ENCODE measurements at regions not wholly inside any gene's neighbourhood (a gene's known extent, or its start where the extent isn't known, plus 50 kb on each side); places are given as distances from the start of the nearest gene placed in this dataset.

DNA sequence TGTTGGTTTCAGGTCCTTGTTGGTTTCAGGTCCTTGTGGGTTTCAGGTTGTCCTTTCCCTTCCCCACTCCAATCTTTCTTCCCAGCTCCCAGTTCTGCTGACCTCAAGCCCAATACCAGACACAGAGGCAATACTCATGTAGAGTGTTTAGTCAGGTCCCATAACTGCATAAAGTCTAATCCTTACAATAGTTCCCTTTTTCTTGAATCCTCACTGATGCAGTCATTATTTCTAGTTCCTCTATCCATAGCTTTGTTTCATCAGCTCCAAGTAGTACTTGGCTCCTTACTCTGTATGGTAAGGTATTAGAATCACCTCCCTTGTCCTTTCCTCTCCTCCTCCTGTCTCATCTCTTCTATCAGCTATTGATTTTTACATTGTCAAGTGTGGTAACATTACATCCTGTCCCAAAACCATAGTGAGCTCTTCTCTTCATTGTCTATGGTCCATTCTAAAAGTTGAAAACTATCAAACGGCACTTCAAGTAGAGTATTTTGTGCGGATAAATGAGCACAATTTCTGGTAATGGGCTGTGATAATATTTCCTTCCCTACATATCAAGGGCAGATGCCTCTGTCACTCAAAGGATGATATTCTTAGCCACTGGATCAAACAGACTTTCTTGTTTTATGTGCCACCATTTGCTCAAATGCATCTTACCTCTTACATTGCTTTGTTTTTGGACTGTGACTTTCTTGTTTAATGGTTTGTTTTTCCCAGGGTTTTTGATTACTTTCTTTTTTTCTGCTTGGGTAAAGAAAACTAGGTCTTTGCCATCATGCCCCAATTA is 57.2 kb upstream of the JDP2 start:
- Histone ChIP-seq H3K36me3 (no peaks in the 10 kb centered on the region), H3K4me3 (no peak overlapping the region), H3K27ac (no peak overlapping the region), H3K9me3 (no peaks in the 10 kb centered on the region), H3K4me1 (peaks cover 0 to 8% (median 0%) of the 10 kb centered on the region in 4 donors), H3K27me3 (no peaks in the 10 kb centered on the region)
- in situ Hi-C loops (cut with MboI; ENCODE audit: low pct_ligation_motif_present in 1 of 4, low pct_unique_long_range_greater_than_20kb in 1 of 4, low sequenced_read_pairs in 3 of 4), result no loop called here
- DNase-seq, result no peak
- 93 to 95% methylated on average over 2 of the region's 2 CpGs for WGBS, 2 donors (ENCODE audit: low coverage in 1 of 2)
- TF ChIP-seq POLR2AphosphoS5 (IDR thresholded peaks at IDR 0.05) (no peak), EP300 (IDR thresholded peaks at IDR 0.05; ENCODE audit: low read depth) (no peak), POLR2A (IDR thresholded peaks at IDR 0.05) (no peak)
- TF ChIP-seq, protein P1, sequence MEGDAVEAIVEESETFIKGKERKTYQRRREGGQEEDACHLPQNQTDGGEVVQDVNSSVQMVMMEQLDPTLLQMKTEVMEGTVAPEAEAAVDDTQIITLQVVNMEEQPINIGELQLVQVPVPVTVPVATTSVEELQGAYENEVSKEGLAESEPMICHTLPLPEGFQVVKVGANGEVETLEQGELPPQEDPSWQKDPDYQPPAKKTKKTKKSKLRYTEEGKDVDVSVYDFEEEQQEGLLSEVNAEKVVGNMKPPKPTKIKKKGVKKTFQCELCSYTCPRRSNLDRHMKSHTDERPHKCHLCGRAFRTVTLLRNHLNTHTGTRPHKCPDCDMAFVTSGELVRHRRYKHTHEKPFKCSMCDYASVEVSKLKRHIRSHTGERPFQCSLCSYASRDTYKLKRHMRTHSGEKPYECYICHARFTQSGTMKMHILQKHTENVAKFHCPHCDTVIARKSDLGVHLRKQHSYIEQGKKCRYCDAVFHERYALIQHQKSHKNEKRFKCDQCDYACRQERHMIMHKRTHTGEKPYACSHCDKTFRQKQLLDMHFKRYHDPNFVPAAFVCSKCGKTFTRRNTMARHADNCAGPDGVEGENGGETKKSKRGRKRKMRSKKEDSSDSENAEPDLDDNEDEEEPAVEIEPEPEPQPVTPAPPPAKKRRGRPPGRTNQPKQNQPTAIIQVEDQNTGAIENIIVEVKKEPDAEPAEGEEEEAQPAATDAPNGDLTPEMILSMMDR (IDR thresholded peaks at IDR 0.05), result no peak
- intact Hi-C loops (cut with DNase I; ENCODE audit: low total_unique reads), result no loop called here

DNA sequence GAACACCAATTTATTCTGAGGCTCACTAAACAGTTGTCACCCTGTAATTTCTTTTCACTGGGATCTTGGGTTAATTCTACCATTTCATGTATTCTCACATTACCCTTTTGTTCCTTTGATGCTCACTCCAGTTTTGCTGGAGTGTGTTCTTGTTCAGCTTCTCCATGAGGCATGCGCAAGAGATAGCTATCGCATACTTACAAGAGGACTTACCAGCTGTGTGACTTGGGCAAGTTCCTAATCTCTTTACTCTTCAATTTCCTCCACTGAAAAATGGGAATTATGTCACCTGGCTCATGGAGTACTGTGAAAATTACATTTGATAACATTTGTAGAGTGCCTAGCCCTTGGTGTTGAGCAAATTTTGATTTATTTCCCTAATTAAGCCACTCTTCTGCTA is 56.5 kb upstream of the JDP2 start:
- no peaks in the 10 kb centered on the region for H3K36me3 ChIP-seq
- in situ Hi-C loops (cut with MboI; ENCODE audit: low pct_ligation_motif_present in 1 of 4, low pct_unique_long_range_greater_than_20kb in 1 of 4, low sequenced_read_pairs in 3 of 4), result no loop called here
- no peak for DNase-seq
- no peak overlapping the region for H3K27ac ChIP-seq
- no peaks in the 10 kb centered on the region for H3K27me3 ChIP-seq
- no peak overlapping the region for H3K4me3 ChIP-seq
- WGBS, 2 donors (ENCODE audit: low coverage in 1 of 2), result 92 to 100% methylated on average over 1 to 2 of the region's 2 CpGs
- H3K4me1 ChIP-seq, result peaks cover 0 to 8% (median 0%) of the 10 kb centered on the region in 4 donors
- no peaks in the 10 kb centered on the region for H3K9me3 ChIP-seq
- TF ChIP-seq, protein P1 (IDR thresholded peaks at IDR 0.05), result no peak
- TF ChIP-seq POLR2A (IDR thresholded peaks at IDR 0.05) (no peak), POLR2AphosphoS5 (IDR thresholded peaks at IDR 0.05) (no peak), EP300 (IDR thresholded peaks at IDR 0.05; ENCODE audit: low read depth) (no peak)
- intact Hi-C loops (cut with DNase I; ENCODE audit: low total_unique reads), result no loop called here

DNA sequence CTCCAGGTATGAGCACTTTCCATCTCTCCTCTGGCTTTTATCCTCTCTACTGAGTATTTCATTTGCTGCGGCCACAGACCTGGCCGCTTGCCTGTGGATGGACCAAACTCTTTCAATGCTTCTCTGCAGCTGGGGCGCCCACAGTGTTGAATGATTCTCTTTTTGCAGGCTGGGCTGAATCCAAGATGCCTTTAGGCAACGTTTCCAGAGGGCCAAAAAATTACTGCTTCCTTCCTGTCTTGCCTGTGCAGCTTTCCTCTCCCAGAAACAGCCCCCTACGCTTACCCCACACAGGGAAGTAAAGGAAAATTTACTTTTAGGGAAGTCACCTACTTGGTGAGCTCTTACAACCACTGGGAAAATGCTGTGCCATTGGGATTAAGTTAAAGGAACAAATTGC is 55.6 kb upstream of the JDP2 start:
- Histone ChIP-seq H3K9me3 (no peaks in the 10 kb centered on the region), H3K27me3 (no peaks in the 10 kb centered on the region), H3K4me3 (no peak overlapping the region), H3K4me1 (peaks cover 0 to 8% (median 0%) of the 10 kb centered on the region in 4 donors), H3K27ac (no peak overlapping the region), H3K36me3 (no peaks in the 10 kb centered on the region)
- WGBS, 2 donors (ENCODE audit: low coverage in 1 of 2), result 61 to 78% methylated on average over 3 to 5 of the region's 5 CpGs
- TF ChIP-seq, protein P1 (IDR thresholded peaks at IDR 0.05), result no peak
- TF ChIP-seq POLR2A (IDR thresholded peaks at IDR 0.05), result no peak
- no peak for TF ChIP-seq POLR2AphosphoS5 (IDR thresholded peaks at IDR 0.05)
- TF ChIP-seq EP300 (IDR thresholded peaks at IDR 0.05; ENCODE audit: low read depth), result no peak
- DNase-seq, result no peak
- in situ Hi-C loops (cut with MboI; ENCODE audit: low pct_ligation_motif_present in 1 of 4, low pct_unique_long_range_greater_than_20kb in 1 of 4, low sequenced_read_pairs in 3 of 4) (no loop called here), intact Hi-C loops (cut with DNase I; ENCODE audit: low total_unique reads) (no loop called here)

DNA sequence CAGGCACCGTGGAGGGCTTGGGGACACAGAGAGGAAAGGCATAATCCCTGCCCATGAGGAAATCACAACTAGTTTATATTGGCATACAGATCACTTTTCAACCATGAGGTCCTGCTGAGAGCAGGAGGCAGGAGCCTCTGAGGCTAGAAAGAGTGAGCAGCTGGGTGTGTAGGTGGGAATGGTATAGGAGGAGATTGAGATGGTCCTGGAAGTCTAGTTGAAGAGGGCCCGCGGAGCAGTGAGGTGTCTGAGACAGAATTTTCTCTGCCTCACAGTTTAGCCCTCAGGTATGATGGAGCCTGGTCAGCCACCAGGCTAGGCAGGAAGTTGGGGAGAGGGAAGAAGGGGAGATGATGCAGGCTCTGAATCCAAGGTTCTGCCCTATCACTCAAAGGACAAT is 54.7 kb upstream of the JDP2 start:
- no peak overlapping the region for H3K4me3 ChIP-seq
- H3K27ac ChIP-seq, result no peak overlapping the region
- no peak for DNase-seq
- WGBS, 2 donors (ENCODE audit: low coverage in 1 of 2), result 67% methylated on average over 3 of the region's 3 CpGs
- H3K36me3 ChIP-seq, result no peaks in the 10 kb centered on the region
- no peak for TF ChIP-seq POLR2A (IDR thresholded peaks at IDR 0.05)
- no peak for TF ChIP-seq EP300 (IDR thresholded peaks at IDR 0.05; ENCODE audit: low read depth)
- no peak for TF ChIP-seq POLR2AphosphoS5 (IDR thresholded peaks at IDR 0.05)
- TF ChIP-seq, protein P1 (IDR thresholded peaks at IDR 0.05), result no peak
- intact Hi-C loops (cut with DNase I; ENCODE audit: low total_unique reads) (no loop called here), in situ Hi-C loops (cut with MboI; ENCODE audit: low pct_ligation_motif_present in 1 of 4, low pct_unique_long_range_greater_than_20kb in 1 of 4, low sequenced_read_pairs in 3 of 4) (no loop called here)
- H3K4me1 ChIP-seq, result peaks cover 0 to 8% (median 0%) of the 10 kb centered on the region in 4 donors
- no peaks in the 10 kb centered on the region for H3K27me3 ChIP-seq
- H3K9me3 ChIP-seq, result no peaks in the 10 kb centered on the region
